Thyroid gland (tissue), 4 donors: ENCODE measurements at regions not wholly inside any gene's neighbourhood (a gene's known extent, or its start where the extent isn't known, plus 50 kb on each side); places are given as distances from the start of the nearest gene placed in this dataset.

Experiments used
- DNase-seq, 2 donors: peaks; one replicate each; pipeline ENCODE4 v3.0.0-alpha.2; 2019
- H3K27ac ChIP-seq, 3 donors: fragments of 200-600 bp; sonication (generic); 1 replicate in 2 of 3; 2 replicates in 1 of 3; pipeline ENCODE4 v1.5.1; 2016 to 2019; ENCODE audit warnings: mild to moderate bottlenecking in 1 of 3, moderate library complexity in 1 of 3
- H3K27me3 ChIP-seq: fragments of 200-600 bp; sonication (generic); one replicate; pipeline ENCODE4 v1.5.1; 2019
- H3K36me3 ChIP-seq, 2 donors: fragments of 200-600 bp; sonication (generic); one replicate each; pipeline ENCODE4 v1.5.1; 2016 to 2019
- H3K4me1 ChIP-seq, 2 donors: fragments of 200-600 bp; sonication (generic); one replicate each; pipeline ENCODE4 v1.5.1; 2017 to 2019
- H3K4me3 ChIP-seq, 3 donors: fragments of 200-600 bp; sonication (generic); replicated peaks in 1 of 3; 1 replicate in 2 of 3; 2 replicates in 1 of 3; pipeline ENCODE4 v1.5.1; 2016; ENCODE audit warnings: mild to moderate bottlenecking in 1 of 3
- H3K9me3 ChIP-seq: fragments of 200-600 bp; sonication (generic); one replicate; pipeline ENCODE4 v1.5.1; 2017
- CTCF ChIP-seq, 6 experiments: fragments of 200-600 bp in 3 of 6; fragments of 450-650 bp in 3 of 6; sonication (generic) in 3 of 6; IDR thresholded peaks; one replicate each; pipeline ENCODE4 v1.5.1; 2016 to 2019; ENCODE audit warnings: antibody characterized with exemption in 6 of 6, mild to moderate bottlenecking in 2 of 6, inconsistent platforms in 1 of 6, moderate library complexity in 1 of 6
- POLR2A ChIP-seq, 2 donors: fragments of 450-650 bp; IDR thresholded peaks; one replicate each; pipeline ENCODE4 v1.6.1; 2017; ENCODE audit warnings: antibody characterized with exemption in 2 of 2, mild to moderate bottlenecking in 2 of 2, moderate library complexity in 1 of 2
- WGBS, 2 donors: methylation state at CpG; one replicate each; pipeline ENCODE4 v1.1.5; 2017; 5-methylcytosine and 5-hydroxymethylcytosine counted together
- intact Hi-C: fragments of 100-400 bp; cut with DNase I; formaldehyde crosslinking; loops from one replicate; pipeline ENCODE4 v1.15.1; 2023

DNA sequence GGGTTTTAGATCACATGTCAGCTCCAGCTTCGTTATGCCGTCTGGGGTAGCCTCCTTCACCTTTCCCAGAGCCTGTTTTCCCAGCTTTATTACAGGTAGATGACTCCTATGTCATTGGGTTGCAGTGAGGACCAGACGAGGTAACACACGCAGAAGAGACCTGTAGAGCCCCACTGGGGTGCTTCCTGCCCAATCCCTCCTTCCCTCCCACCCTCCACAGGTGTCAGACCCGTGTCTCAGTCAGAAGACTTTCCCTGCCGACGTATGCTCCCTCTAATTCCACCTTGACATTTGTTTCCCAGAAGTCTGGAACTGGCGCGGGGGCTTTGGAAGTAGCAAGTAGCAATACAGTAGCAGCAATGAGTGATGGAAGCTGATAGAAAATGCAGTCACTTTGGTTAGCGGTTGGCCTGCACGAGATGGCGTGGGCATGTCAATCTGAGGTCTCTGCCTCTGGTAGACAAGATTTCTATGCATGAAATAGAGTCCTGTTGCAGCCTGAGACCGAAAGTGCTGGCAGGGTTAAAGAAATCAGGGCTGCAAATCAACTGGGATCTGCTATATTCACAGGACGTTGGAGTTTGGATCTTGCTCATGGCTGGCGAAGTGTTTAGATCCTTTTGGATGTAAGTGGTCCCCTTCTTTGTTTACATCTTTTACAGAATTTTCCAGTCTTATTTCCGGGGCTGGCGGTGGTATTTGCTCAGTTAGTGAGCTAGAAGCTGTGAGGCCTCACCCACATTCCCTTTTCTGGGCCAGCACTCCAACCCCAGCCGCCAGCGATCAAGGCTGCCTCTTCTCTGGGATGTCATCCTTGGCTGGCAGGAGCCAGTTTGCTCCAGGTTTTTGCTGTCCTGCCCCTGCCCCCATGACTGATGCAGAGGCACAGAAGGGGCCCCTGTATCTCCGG lies 78.3 kb upstream of the KMT2C start:
- intact Hi-C loops: no loop called here
- 79 to 83% methylated on average over 19 to 20 of the region's 20 CpGs for WGBS, 2 donors
- Histone ChIP-seq H3K4me3 (no peak overlapping the region), H3K27me3 (no peaks in the 10 kb centered on the region), H3K9me3 (no peaks in the 10 kb centered on the region), H3K4me1 (no peaks in the 10 kb centered on the region), H3K27ac (no peak overlapping the region), H3K36me3 (no peaks in the 10 kb centered on the region)
- TF ChIP-seq POLR2A (IDR thresholded peaks at IDR 0.05) (no peak), CTCF (IDR thresholded peaks at IDR 0.05) (no peak)
- DNase-seq: no peak

DNA sequence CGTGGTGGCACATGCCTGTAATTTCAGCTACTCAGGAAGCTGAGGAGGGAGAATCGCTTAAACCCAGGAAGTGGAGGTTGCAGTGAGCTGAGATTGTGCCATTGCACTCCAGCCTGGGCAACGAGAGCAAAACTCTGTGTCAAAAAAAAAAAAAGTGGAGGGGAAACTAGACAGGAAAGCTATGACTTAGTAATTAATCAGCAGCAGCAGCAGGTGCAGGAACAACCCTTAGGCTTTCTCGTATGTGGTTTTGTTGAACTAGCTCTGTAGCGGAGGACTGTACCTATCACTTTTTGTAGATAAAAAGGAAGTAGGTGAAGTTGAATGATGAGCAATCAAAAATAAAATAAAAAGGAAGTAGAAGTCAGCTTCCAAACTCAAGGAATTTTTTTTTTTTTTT lies 76.9 kb upstream of the KMT2C start:
- Histone ChIP-seq H3K4me1 (no peaks in the 10 kb centered on the region), H3K27ac (no peak overlapping the region), H3K27me3 (no peaks in the 10 kb centered on the region), H3K4me3 (no peak overlapping the region), H3K9me3 (no peaks in the 10 kb centered on the region), H3K36me3 (no peaks in the 10 kb centered on the region)
- no peak for TF ChIP-seq CTCF (IDR thresholded peaks at IDR 0.05)
- TF ChIP-seq POLR2A (IDR thresholded peaks at IDR 0.05): no peak
- DNase-seq: no peak
- intact Hi-C loops: no loop called here
- 61 to 63% methylated on average over 5 of the region's 5 CpGs for WGBS, 2 donors

DNA sequence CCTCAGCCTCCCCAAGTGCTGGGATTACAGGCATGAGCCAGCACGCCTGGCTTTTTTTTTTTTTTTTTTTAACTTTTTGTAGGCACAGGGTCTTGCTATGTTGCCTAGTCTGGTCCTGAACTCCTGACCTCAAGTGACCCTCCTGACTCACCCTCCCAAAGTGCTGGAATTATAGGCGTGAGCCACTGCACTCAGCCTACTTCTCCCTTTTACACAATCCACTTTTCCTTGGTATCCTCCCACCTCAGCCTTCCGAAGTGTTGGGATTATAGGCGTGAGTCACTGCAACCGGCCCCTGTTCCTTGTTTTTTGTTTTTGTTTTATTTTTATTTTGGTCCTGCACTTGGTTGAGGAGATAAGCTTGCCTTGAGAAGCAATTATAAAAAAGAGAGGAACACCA lies 75.9 kb upstream of the KMT2C start:
- TF ChIP-seq CTCF (IDR thresholded peaks at IDR 0.05) (no peak), POLR2A (IDR thresholded peaks at IDR 0.05) (no peak)
- WGBS, 2 donors: 75 to 84% methylated on average over 5 of the region's 5 CpGs

GRCh38 chr7:152508701-152509100 lies 72.9 kb upstream of the KMT2C start:
- Histone ChIP-seq H3K9me3 (no peaks in the 10 kb centered on the region), H3K27ac (no peak overlapping the region)
- no peak for TF ChIP-seq POLR2A (IDR thresholded peaks at IDR 0.05)
- no peak for TF ChIP-seq CTCF (IDR thresholded peaks at IDR 0.05)

More for the DNA sequence above, 75.9 kb upstream of the KMT2C start:
- no peak for DNase-seq
- Histone ChIP-seq H3K4me1 (no peaks in the 10 kb centered on the region), H3K27me3 (no peaks in the 10 kb centered on the region), H3K9me3 (no peaks in the 10 kb centered on the region), H3K27ac (no peak overlapping the region), H3K36me3 (no peaks in the 10 kb centered on the region), H3K4me3 (no peak overlapping the region)
- intact Hi-C loops: no loop called here

GRCh38 chr7:152505606-152506005 lies 69.8 kb upstream of the KMT2C start:
- H3K27me3 ChIP-seq: no peaks in the 10 kb centered on the region
- H3K27ac ChIP-seq: no peak overlapping the region
- H3K36me3 ChIP-seq: no peaks in the 10 kb centered on the region
- no peak overlapping the region for H3K4me3 ChIP-seq
- TF ChIP-seq CTCF (IDR thresholded peaks at IDR 0.05): no peak
- no peak for TF ChIP-seq POLR2A (IDR thresholded peaks at IDR 0.05)
- no peaks in the 10 kb centered on the region for H3K9me3 ChIP-seq
- intact Hi-C loops: no loop called here
- 92 to 94% methylated on average over 2 of the region's 2 CpGs for WGBS, 2 donors
- DNase-seq: no peak
- H3K4me1 ChIP-seq: no peaks in the 10 kb centered on the region

More at GRCh38 chr7:152508701-152509100, 72.9 kb upstream of the KMT2C start:
- intact Hi-C loops: no loop called here
- no peak for DNase-seq
- Histone ChIP-seq H3K27me3 (no peaks in the 10 kb centered on the region), H3K4me1 (no peaks in the 10 kb centered on the region), H3K4me3 (no peak overlapping the region), H3K36me3 (no peaks in the 10 kb centered on the region)
